Stimulated activated CD4-positive, alpha-beta T cell treated with anti-CD3 and anti-CD28 coated beads, Interleukin-1b, Interleukin-23, amount 100 ng/mL, for 24 hours (primary cell): ENCODE measurements at regions not wholly inside any gene's neighbourhood (a gene's known extent, or its start where the extent isn't known, plus 50 kb on each side); places are given as distances from the start of the nearest gene placed in this dataset.

Experiments used
- DNase-seq, 4 experiments: peaks; one replicate each; pipeline ENCODE4 v3.0.0-alpha.2; 2020; ENCODE audit warnings: low read depth in 4 of 4, low spot score in 1 of 4

DNA sequence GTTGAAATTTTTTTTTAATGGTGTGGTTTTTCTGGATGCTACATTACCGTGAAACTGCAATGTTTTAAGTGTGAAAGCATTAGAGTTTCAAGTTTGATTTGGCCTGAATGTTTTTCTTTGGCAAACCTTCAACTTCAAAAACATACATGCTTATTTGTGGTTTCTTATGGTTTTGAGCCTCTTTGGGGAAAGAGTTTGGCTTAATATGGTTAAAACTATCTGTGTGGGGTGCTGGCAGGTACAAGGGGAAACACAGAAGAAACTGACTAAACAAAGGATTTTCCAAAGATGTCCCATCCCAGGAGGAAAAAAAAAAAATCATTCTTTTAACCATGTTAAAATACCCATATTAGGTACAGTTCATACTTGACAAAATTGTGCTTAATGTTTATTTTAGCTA is 121.1 kb downstream of the HGF start:
- DNase-seq = no peak

DNA sequence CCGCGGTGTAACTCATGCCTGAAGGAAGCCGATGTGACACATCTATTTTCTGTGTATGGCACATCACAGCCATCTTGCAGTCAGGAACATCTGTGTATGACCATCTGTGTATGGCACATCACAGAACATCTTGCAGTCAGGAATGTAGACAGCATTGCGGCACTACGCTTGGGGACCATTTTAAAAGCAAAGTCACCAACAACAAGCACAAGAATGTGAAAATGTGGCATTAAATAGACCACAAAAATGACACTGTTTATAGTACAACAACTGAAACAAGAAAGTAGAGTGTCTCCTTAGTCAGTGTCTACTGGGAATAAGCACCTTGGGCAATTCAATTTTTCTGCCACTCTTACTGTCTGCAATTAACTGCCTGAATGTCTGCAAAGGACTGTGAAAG is 124.4 kb downstream of the HGF start:
- no peak for DNase-seq

DNA sequence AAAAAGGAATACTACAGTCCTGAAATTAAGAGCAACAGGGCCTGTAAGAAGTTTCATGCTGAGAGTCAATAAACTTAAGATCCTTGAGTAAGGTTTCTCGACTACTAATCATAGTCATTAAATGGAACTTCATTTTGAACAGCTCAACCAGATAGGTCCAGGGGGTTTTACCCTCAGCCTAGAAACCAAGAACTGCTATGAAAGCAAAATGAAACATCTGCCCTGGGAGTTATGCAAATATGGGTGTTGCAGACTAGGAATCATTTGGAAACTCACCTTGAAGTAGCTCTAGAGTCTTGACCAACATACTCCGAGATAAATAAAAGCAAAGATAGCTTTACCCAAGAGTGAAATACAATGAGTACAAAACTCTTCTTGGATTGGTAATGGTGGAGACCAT is 128.0 kb downstream of the HGF start:
- DNase-seq = no peak

DNA sequence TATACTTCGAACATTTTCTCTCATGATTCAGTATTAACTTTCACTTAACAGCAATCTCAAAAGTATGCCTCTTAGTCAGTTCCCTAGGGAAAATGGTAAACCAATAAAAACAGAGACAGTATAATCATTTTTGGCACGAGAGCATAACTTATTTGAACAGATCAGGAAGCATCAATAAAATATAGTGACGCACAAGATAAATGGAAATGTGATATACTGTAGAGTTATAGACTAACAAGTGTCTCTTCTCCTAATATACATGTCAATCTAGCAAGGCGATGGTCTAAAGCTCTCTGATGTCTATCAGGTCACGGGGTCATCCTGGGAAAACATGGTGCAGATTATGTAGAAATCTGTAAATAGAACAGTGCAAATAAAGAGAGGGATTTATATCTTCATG is 131.6 kb downstream of the HGF start:
- DNase-seq = no peak

DNA sequence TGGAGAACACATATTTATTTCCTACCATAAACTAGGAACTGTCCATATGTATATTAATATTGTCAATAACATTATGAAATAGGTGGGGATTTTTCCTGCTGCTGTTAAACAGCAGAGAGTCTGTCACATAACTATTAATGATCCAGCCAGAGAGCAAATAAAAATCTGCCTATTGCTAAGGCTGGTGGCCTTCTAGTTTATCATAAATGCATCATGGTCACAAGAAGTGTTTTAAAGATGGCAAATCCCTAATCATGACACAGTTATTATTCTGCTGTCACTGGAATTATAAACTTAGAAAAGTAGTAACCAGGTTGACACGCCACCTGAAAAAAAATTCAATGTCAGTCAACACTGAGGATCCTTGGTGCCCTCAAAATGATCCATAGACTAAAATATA is 132.3 kb downstream of the HGF start:
- DNase-seq = no peak

DNA sequence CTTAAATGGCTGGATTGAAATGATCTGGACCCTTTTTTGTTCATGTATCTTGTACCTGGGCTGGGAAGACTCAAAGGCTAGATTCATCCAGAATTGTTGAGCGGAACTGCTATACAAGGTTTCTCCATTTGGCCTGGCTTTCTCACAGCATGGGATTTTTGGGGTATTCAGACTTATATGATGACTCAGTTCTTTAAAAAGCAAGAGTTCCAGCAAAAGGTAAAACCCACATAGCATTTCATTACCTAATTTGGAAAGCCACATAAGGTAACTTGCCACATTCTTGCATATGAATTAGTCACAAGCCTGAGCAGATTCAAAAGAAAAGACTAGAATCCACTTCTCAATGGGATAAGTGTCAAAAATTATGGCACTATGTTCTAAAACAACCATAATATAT is 137.4 kb downstream of the HGF start:
- DNase-seq = no peak

DNA sequence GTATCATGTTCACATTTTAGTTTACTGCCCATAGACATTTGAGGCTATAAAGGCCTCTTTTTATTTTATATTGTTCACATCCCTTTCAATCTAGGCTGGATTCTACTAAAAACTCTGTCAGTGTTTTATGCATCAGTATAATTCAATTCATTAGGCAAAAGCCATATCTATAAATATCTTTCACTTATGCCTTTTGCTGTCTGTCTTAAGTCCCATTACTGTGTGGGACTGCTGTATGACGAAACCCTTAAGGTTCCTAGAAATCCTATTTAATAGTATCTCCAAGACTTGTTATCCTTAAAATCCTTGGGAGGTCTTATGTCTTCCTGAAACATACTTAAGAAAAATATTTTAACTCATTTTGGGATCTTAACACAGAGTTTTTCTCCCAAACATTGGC is 139.2 kb downstream of the HGF start:
- no peak for DNase-seq

DNA sequence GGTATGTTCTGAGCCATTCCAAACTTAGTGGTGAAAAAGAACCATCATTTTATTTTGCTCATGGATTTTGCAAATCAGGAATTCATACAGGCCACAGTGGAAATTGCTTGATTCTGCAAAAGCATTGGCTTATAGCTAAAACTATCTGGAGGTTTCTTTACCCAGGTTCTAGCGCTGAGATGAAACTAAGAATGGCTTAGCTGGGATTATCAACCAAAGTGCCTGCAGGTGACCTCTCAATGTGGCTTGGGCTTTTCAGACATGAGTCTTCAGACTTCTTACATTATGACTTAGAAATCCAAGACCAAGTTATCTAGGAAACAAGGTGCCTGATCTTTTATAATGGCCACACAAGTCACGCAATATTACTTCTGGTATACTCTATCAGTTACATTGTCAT is 140.1 kb downstream of the HGF start:
- no peak for DNase-seq

DNA sequence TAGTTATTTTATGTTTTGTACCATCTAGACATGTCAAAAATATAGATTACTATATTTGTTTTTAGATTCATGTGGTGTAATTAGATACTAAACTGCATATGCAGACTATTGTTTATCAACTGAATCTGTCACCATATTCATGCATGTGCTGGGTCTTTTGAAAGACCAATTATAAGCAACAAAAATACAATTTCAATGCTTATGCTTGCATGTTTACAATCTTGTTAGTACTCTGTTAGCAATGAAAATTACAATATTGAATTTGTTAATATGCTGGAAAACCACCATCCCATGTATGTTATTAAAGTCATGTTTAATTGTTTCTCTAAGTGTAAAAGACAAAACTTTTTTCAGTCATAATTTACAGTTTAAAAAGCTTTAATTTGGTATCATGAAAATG is 140.9 kb downstream of the HGF start:
- no peak for DNase-seq

DNA sequence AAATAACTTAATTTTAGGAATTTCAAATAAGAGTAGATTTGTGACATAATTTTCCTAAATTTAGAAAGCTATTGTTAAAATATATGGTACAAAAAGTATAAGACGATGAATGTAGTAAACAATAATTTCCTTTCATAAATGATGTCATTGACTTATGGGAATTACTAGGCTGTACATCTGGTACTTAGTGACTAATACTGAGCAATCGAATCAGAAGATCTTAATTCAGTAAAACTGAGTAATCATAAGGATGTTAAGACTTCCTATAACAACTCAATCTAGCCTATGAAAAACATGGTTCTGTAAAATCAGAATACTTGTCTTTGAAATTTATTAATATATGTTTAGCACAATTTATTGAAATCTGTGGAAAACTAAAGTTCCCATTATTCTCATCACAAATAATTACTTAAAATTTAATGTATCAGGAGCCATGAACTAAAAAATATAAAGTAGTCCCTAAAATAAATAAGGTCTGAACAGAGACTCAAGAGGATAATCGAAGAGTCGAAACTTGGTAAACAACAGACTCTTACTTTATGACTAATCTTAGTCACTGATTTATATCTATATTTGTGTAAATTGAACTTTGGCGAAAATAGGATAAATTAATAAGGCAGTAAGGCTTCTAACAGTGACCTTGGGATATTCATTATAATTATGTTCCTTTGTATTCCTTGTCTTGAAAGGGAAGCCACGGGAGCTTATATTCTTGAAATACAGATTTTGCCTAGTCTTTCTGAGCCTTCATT is 142.1 kb downstream of the HGF start:
- DNase-seq = no peak

DNA sequence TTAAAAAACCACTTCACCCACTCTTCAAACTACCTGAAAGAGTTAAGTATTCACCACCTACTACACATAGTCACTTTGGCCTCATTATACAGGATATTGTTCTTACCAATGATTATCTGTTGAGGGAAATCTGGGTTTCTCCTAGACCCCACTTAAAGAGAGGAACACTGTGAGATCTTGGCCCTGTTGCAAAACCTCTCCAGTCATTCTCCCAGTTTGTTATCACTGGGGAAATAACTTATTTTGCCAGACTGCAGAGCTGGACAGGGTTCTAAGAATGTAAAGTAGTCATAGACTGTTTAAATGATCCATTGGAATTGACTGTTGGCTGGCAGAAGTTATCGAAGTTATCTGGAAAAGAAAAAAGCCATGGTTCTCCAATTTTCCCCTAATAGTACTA is 143.8 kb downstream of the HGF start:
- DNase-seq = no peak

DNA sequence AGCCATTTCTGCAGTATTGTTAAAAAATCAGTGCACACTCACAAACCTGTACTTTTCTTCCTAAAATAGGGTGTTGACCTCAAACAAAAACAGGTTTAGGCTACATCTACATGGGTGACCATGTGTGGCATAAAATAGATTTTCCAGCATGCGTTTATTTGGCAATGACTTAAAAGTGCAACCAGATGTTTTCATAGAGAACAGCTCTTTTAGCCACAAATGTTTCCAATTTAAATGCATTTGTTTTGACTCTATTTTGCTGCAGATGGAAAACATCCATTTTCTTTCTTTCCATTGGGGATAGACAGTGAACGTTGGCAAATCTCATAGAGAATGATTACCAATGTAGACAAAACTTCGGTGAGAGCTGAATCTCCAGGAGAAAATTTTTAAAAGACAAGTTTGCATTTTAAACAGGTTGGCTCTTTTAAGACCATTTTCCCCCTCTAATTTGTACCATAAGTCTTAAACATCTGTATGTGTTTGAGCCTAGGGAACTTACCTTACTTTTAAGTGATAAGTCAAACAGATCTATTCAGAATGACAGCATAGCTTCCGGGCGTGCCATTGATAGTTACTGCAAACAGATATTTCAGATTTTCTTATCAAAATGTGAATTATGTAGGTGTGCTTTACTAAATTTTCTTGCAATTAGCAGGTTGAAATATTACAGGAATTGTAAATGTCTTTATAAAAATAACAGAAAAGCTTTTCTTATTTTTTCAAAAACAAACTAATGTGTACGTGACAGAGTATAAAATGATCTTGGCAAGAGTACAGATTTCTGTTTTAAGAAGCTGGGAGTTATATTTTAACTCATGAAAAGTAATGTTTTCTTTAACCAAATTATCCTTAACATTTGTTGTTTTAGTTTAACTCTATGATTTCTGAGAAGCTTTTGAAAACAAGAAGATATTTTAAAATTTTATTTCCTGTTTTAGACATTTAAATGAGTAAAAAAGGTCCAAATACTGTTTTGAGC is 144.9 kb downstream of the HGF start:
- DNase-seq = no peak

DNA sequence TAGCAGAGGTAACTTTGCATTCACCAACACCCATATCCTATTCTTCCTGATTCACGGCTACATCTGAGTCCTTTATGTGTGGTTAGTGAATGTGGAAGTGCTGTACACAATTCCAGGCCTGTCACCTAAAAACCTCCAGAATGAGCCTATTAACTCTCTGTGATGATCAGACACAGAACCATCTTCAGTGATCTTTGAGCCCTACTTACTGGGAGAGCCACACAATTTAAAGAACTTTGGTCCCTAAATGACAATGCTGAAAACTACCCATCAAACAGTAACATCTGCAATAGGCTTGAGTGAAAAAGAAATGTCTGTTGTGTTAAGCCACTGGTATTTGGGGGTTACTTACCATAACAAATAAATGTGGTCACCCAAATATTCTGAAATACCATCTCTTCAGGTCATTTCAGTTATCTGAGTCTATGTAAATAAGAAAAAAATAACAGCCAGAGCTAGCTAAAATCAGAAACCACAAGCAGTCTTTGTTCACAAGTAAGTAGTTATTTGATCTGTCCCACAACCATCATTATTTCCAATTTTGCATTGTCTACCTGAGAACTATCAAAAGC is 145.7 kb downstream of the HGF start:
- DNase-seq = no peak

DNA sequence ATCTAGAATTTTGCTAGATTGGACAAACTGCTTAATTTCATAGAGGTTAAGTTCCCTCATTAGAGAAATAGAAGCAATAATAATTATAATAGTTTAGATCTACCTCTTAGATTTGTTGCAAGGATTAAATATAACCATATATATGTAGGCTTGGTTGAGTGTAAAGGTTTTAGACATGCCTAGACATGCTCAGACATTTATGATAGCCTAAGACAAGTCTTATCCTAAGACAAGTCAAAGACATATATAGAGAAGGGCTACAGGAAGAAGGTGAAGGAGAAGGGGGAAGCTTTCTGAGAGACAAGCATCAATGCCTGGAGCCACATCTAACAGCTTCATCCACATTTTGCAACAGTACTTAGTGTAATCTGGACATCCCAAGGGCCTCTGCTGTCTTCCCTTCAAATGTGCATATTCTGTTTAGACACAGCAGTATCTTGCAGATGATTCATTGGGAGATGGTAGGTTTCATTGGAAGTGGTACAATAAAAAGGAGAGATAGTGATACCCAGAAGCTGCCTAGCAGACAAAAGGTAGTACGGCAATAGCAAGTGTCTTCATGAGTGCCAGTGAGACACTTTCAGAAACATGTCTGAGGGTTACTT is 146.5 kb downstream of the HGF start:
- DNase-seq = no peak

DNA sequence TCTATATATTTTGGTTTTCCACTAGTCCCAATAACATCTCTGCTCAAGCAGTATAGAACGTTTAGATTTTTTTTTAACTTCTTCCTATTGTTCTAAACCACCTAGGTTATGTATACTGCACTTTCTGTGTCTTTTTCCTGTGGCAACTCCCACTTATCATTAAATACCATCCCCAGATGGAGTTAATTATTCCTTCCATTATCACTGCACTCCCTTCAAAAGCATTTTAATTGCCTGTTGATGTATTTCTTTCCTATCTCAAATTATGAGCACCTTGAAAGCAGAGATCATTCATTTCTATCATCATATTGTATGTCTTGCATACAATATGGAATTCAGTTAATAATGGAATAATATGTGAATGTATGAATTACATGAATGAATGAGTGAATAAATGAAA is 148.0 kb downstream of the HGF start:
- no peak for DNase-seq

DNA sequence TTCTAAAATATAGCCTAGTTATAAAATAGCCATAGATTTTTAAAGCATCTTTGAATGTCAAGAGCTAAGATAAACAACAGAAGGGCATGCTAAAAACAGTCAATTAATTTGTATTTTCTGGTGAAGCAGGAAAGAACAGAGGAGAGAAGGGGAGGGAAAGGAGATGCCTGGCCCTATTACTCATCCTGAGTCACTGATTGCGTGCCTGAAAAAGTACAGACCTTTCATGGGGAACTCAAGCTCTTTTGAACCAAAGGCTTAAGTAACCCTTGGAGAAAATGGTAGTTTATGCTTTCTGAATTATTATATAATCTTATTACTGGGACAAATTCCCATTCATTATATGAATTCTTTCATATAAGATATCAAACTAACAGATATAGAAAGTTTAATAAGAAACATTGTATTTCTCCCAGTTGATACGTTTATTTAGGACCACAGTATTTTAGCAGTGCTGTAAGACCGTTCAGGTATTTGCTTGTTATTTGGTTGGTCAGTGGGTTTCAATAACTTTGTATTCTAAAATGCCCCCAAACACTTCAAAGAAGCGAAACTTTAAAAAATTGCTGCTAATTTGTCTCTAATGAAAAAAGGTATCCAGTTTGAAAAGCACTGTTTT is 151.3 kb downstream of the HGF start:
- DNase-seq = no peak

DNA sequence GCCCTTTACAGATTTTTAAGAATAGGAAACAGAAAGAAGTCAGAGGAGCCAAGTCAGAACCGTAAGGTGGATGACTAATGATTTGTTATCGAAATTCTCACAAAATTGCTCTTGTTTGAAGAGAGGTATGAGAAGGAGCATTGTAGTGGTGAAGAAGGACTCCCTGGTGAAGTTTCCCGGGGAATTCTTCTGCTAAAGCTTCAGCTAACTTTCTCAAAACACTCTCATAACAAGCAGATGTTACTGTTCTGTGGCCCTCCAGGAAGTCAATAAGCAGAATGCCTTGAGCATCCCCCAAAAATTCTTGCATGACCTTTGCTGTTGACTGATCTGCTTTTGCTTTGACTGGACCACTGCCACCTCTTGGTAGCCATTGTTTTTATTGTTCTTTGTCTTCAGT is 152.9 kb downstream of the HGF start:
- DNase-seq = no peak

DNA sequence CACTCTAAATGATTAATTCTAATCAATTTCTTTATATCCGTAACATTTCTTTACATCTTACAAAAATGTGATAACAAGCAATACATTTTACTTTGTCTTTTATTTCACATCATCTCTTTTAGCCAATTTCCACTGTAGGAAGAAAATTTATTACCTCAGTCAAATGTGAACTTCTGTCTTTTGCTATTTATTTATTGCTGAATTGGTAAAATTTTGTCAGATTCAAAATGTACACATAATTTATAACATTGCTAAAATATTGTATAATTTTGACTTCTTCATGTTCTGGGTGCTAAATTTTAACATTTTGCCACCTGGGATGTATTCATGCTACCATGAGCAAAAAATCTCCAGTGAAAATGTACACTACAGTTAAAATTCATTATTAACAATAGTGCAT is 158.0 kb downstream of the HGF start:
- no peak for DNase-seq

DNA sequence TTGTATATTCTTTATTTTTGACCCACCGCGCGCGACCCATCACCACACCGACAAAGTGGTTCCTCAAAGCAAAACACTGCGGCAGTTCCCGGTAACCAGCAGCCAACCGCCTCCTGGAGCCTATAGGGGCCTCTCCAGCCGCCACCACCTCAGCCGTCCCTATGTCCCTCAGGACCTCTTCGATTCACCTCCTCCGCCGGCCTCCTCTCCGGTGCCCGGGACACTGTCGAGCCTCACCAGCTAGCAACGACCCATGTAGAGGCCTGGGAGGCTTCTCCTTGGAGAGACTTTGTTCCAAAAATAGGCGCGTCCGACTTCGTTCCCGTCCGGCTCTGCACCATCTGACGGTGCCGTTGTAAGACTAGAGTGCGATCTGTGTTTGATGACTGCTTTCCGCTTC is 158.8 kb downstream of the HGF start:
- DNase-seq = no peak

DNA sequence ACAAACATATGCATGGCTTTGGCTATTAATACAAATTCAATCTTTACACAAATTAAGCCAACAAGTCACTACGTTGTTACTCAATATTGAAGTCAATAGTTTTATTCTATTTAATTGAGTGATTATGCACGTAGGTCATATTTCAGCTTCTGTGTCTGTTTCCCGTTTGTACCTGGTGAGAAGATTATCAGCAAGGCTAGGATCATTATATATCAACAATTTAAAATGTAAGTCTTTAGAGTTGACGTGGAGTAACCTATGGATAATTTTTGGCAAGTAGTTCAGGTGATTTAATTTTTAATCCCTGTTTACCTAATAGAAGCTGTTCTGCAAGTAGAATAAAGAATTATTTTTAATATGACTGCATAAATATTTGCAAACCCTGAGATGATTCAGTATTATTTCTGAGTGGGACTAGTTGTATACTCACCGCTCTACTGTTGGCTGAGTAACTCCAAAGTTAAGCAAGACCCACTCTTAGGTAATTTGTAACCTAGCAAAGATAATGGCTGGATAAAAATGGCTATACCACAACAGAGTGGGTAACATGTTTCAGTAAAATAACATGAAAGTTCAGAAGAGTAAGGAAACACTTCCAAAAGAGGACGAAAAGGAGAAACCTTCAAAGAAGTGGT is 161.0 kb downstream of the HGF start:
- no peak for DNase-seq

DNA sequence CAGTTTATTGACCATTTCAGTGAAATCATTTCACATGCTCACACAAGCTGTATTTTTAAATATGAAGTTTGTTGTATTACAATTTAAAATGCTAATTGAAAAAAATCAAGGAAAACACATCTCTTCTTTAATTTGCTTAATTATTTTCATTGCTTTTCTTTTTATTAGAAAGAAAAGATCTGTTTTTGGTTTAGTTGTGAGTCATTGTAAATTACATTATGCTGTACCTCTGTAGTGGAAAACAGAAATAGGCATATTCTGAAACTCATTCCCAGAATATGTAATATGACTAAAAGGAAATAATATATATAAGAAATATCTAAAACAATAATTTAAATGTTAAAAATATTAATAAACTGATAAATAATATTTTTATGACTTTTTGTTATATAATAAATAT is 161.9 kb downstream of the HGF start:
- no peak for DNase-seq
